BE2C (cell line): ENCODE measurements at regions not wholly inside any gene's neighbourhood (a gene's known extent, or its start where the extent isn't known, plus 50 kb on each side); places are given as distances from the start of the nearest gene placed in this dataset.

Experiments
- DNase-seq: peaks from one replicate; pipeline ENCODE4 v3.0.0-alpha.2; 2020
- H3K27me3 ChIP-seq: fragments of 250-450 bp; sonication (Bioruptor Pico); 2 replicates; pipeline ENCODE4 v1.5.1; 2020; ENCODE audit warnings: mild to moderate bottlenecking
- H3K36me3 ChIP-seq: fragments of 250-450 bp; sonication (Bioruptor Pico); 2 replicates; pipeline ENCODE4 v1.5.1; 2020; ENCODE audit warnings: mild to moderate bottlenecking
- H3K4me1 ChIP-seq: fragments of 250-450 bp; sonication (Bioruptor Pico); 2 replicates; pipeline ENCODE4 v1.5.1; 2020
- H3K4me3 ChIP-seq: 2 replicates; pipeline ENCODE4 v1.5.1; 2011; ENCODE audit warnings: low read depth, low read length
- H3K9me3 ChIP-seq: fragments of 250-450 bp; sonication (Bioruptor Pico); 2 replicates; pipeline ENCODE4 v1.5.1; 2020
- TF ChIP-seq, protein P1 (sequence below): IDR thresholded peaks from 2 replicates; pipeline ENCODE4 v1.5.1; 2012; ENCODE audit warnings: mild to moderate bottlenecking, low read depth, low read length

GRCh38 chr3:184491011-184491576 lies 70.5 kb upstream of the EPHB3 start:
- Histone ChIP-seq H3K4me3 (no peak overlapping the region), H3K36me3 (no peaks in the 10 kb centered on the region), H3K9me3 (no peaks in the 10 kb centered on the region), H3K4me1 (no peaks in the 10 kb centered on the region), H3K27me3 (peaks cover 77% of the 10 kb centered on the region)
- DNase-seq, result no peak
- TF ChIP-seq, protein P1, sequence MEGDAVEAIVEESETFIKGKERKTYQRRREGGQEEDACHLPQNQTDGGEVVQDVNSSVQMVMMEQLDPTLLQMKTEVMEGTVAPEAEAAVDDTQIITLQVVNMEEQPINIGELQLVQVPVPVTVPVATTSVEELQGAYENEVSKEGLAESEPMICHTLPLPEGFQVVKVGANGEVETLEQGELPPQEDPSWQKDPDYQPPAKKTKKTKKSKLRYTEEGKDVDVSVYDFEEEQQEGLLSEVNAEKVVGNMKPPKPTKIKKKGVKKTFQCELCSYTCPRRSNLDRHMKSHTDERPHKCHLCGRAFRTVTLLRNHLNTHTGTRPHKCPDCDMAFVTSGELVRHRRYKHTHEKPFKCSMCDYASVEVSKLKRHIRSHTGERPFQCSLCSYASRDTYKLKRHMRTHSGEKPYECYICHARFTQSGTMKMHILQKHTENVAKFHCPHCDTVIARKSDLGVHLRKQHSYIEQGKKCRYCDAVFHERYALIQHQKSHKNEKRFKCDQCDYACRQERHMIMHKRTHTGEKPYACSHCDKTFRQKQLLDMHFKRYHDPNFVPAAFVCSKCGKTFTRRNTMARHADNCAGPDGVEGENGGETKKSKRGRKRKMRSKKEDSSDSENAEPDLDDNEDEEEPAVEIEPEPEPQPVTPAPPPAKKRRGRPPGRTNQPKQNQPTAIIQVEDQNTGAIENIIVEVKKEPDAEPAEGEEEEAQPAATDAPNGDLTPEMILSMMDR, result 0 out of 2 replicates have a peak, but pooled peaks have one; percentile 11

DNA sequence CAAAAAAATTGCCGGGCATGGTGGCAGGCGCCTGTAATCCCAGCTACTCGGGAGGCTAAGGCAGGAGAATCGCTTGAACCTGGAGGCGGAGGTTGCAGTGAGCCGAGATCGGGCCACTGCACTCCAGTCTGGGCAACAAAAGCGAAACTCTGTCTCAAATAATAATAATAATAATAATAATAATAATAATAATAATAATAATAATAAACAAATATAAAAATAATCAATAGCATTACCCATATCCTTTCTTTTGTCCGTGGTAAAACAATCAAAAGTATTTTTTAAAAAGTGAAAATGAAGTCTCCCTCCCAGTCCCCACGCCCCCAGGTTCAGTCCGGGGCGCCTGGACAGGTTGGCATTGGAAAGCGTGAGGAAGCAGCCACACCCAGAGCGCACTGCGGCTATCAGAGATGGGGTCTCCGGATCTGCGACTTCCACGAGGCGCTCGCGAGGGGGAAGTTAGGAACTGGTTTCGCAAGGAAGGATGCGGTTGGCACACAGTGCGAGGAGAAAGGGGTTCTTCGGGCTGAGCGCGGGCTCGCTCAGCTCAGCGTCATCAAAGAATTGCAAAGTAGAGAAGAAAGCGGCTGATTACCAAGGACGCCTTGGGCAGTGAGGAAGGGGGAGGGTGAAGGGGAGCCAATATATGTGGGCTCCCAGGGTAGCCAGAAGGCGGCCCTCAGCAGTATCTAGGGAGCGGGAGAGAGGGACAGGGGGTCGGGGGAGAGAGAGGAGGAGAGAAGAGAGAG lies 69.5 kb upstream of the EPHB3 start:
- no peaks in the 10 kb centered on the region for H3K36me3 ChIP-seq
- DNase-seq, result no peak
- no peaks in the 10 kb centered on the region for H3K9me3 ChIP-seq
- TF ChIP-seq, protein P1, result no peak
- no peaks in the 10 kb centered on the region for H3K4me1 ChIP-seq
- H3K4me3 ChIP-seq, result no peak overlapping the region
- H3K27me3 ChIP-seq, result peaks cover 77% of the 10 kb centered on the region

DNA sequence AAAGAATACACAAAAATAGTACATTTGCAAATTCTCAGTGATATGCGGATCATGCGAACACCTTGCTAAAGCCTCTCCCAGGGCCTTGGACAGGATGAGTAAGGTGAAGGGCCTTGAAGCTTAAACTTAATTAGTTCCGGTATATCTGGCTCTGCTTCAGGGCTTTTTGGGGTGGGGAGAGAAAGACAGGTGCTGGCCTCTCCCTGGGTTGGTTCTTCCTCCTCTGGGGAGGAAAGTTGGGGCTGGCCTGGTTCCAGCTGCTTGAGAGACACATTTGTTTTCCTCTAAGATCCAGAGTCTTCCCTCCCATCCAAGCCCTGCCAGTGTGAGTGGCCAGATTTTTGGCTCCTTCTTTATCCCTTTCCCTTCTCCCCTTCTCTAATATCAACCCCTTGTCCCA lies 64.7 kb upstream of the EPHB3 start:
- Histone ChIP-seq H3K4me1 (no peaks in the 10 kb centered on the region), H3K36me3 (no peaks in the 10 kb centered on the region), H3K27me3 (peaks cover 59% of the 10 kb centered on the region), H3K9me3 (peaks cover 2% of the 10 kb centered on the region; the same call in 1 of the 2 replicates), H3K4me3 (no peak overlapping the region)
- DNase-seq, result no peak
- TF ChIP-seq, protein P1, result no peak

GRCh38 chr3:184497804-184498203 lies 63.8 kb upstream of the EPHB3 start:
- Histone ChIP-seq H3K4me1 (no peaks in the 10 kb centered on the region), H3K4me3 (no peak overlapping the region), H3K9me3 (peaks cover 5% of the 10 kb centered on the region; the same call in 1 of the 2 replicates), H3K27me3 (peaks cover 55% of the 10 kb centered on the region), H3K36me3 (no peaks in the 10 kb centered on the region)
- DNase-seq, result no peak
- TF ChIP-seq, protein P1, result no peak

- Histone ChIP-seq H3K4me3 (no peak overlapping the region), H3K36me3 (no peaks in the 10 kb centered on the region), H3K27me3 (peaks cover 50% of the 10 kb centered on the region), H3K4me1 (no peaks in the 10 kb centered on the region), H3K9me3 (peaks cover 5% of the 10 kb centered on the region; the same call in 1 of the 2 replicates)
- TF ChIP-seq, protein P1, result no peak
- DNase-seq, result no peak
Measured at GRCh38 chr3:184498986-184499606, 62.5 kb upstream of the EPHB3 start.

DNA sequence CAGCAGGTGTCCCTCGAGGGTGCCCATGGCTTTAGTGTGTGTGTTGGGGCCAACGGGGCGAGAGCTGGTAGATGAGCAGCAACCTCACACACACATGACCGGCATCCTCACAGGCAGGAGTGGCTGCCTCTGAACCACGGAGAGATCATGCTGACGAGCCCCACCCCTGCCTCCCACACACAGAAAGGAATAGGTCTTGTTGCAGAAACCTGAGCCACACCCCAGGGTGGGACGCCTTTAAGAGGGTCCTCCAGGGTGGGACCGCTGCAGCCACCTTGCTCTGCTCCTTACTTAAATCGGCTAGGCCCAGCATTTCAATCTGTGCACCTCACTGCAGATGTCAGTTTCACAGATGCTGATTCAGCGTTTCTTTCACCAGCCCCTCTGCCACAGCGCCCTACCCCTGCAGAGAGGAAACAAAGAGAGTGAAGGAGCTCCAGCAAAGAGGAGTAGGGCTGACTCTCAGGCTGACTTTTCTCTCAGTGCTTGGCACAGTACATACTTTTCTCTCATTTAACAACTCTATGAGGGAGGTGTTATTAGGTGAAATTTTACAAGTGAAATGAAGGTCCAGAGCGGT lies 61.2 kb upstream of the EPHB3 start:
- Histone ChIP-seq H3K4me3 (no peak overlapping the region), H3K27me3 (peaks cover 49% of the 10 kb centered on the region), H3K36me3 (no peaks in the 10 kb centered on the region), H3K9me3 (peaks cover 5% of the 10 kb centered on the region; the same call in 1 of the 2 replicates), H3K4me1 (no peaks in the 10 kb centered on the region)
- TF ChIP-seq, protein P1, result no peak
- no peak for DNase-seq
